IPS-18c (cell line): ENCODE measurements at regions not wholly inside any gene's neighbourhood (a gene's known extent, or its start where the extent isn't known, plus 50 kb on each side); places are given as distances from the start of the nearest gene placed in this dataset.
"Not testable (repeated sequence)": the region's sequence is repeated elsewhere in the genome, so short reads cannot be mapped to it uniquely, and the experiment has no call there.

ENCODE experiments used
- H3K4me3 ChIP-seq: 2 replicates; pipeline ENCODE4 v1.7.0; 2013; ENCODE audit warnings: low read depth, mild to moderate bottlenecking, low read length, moderate library complexity; ENCODE audit not compliant: insufficient read depth
- H3K9me3 ChIP-seq: one replicate; pipeline ENCODE4 v1.6.1; 2013; ENCODE audit warnings: mild to moderate bottlenecking, low read length, moderate library complexity; ENCODE audit not compliant: control insufficient read depth, insufficient read depth

- H3K4me3 ChIP-seq: no peak overlapping the region
- no peaks in the 10 kb centered on the region for H3K9me3 ChIP-seq
Measured at GRCh38 chr3:94365006-94365405, 302.1 kb downstream of the NSUN3 start.

GRCh38 chr3:94372026-94372425 lies 309.2 kb downstream of the NSUN3 start:
- Histone ChIP-seq H3K4me3 (no peak overlapping the region), H3K9me3 (no peaks in the 10 kb centered on the region)

GRCh38 chr3:94373456-94373855 lies 310.6 kb downstream of the NSUN3 start:
- no peak overlapping the region for H3K4me3 ChIP-seq
- no peaks in the 10 kb centered on the region for H3K9me3 ChIP-seq

- no peak overlapping the region for H3K4me3 ChIP-seq
- no peaks in the 10 kb centered on the region for H3K9me3 ChIP-seq
Measured at GRCh38 chr3:94374439-94375161, 311.7 kb downstream of the NSUN3 start.

GRCh38 chr3:94377123-94377696 lies 314.3 kb downstream of the NSUN3 start:
- not testable (repeated sequence) for H3K4me3 ChIP-seq, H3K9me3 ChIP-seq

GRCh38 chr3:94377863-94378262 lies 315.0 kb downstream of the NSUN3 start:
- H3K9me3 ChIP-seq, H3K4me3 ChIP-seq: not testable (repeated sequence)

- H3K9me3 ChIP-seq: no peaks in the 10 kb centered on the region
- no peak overlapping the region for H3K4me3 ChIP-seq
Measured at GRCh38 chr3:94378322-94378721, 315.5 kb downstream of the NSUN3 start.

- no peak overlapping the region for H3K4me3 ChIP-seq
- no peaks in the 10 kb centered on the region for H3K9me3 ChIP-seq
Measured at GRCh38 chr3:94379264-94379663, 316.4 kb downstream of the NSUN3 start.

- Histone ChIP-seq H3K9me3 (no peaks in the 10 kb centered on the region), H3K4me3 (no peak overlapping the region)
Measured at GRCh38 chr3:94394885-94395284, 332.0 kb downstream of the NSUN3 start.

- H3K4me3 ChIP-seq: no peak overlapping the region
- H3K9me3 ChIP-seq: no peaks in the 10 kb centered on the region
Measured at GRCh38 chr3:94395851-94396250, 333.0 kb downstream of the NSUN3 start.

GRCh38 chr3:94398036-94398435 lies 335.2 kb downstream of the NSUN3 start:
- no peaks in the 10 kb centered on the region for H3K9me3 ChIP-seq
- no peak overlapping the region for H3K4me3 ChIP-seq

- H3K9me3 ChIP-seq: no peaks in the 10 kb centered on the region
Measured at GRCh38 chr3:94401466-94401865, 338.6 kb downstream of the NSUN3 start.

GRCh38 chr3:94402126-94402525 lies 339.3 kb downstream of the NSUN3 start:
- Histone ChIP-seq H3K9me3 (no peaks in the 10 kb centered on the region), H3K4me3 (no peak overlapping the region)

More at GRCh38 chr3:94401466-94401865, 338.6 kb downstream of the NSUN3 start:
- H3K4me3 ChIP-seq: no peak overlapping the region

GRCh38 chr3:94405258-94406035 lies 342.6 kb downstream of the NSUN3 start:
- Histone ChIP-seq H3K9me3 (no peaks in the 10 kb centered on the region), H3K4me3 (no peak overlapping the region)

- H3K4me3 ChIP-seq: no peak overlapping the region
- H3K9me3 ChIP-seq: no peaks in the 10 kb centered on the region
Measured at GRCh38 chr3:94406595-94406994, 343.7 kb downstream of the NSUN3 start.

GRCh38 chr3:94412936-94413335 lies 350.1 kb downstream of the NSUN3 start:
- not testable (repeated sequence) for H3K4me3 ChIP-seq, H3K9me3 ChIP-seq

GRCh38 chr3:94413336-94414108 lies 350.7 kb downstream of the NSUN3 start:
- Histone ChIP-seq H3K4me3 (no peak overlapping the region), H3K9me3 (no peaks in the 10 kb centered on the region)
